Muscle of leg (tissue), 3 donors: ENCODE measurements at regions not wholly inside any gene's neighbourhood (a gene's known extent, or its start where the extent isn't known, plus 50 kb on each side); places are given as distances from the start of the nearest gene placed in this dataset.

ENCODE experiments used
- DNase-seq: peaks from one replicate; pipeline ENCODE4 v3.0.0; 2013
- H3K27ac ChIP-seq: one replicate; pipeline ENCODE4 v1.5.1; 2013; ENCODE audit warnings: mild to moderate bottlenecking, low read length, control low read depth
- H3K27me3 ChIP-seq: one replicate; pipeline ENCODE4 v1.6.1; 2013; ENCODE audit warnings: low read length; ENCODE audit not compliant: control insufficient read depth, insufficient read depth
- H3K36me3 ChIP-seq: one replicate; pipeline ENCODE4 v1.6.1; 2013; ENCODE audit warnings: low read length; ENCODE audit not compliant: control insufficient read depth, insufficient read depth
- H3K4me1 ChIP-seq: one replicate; pipeline ENCODE4 v1.6.1; 2013; ENCODE audit warnings: low read length; ENCODE audit not compliant: control insufficient read depth, insufficient read depth
- H3K4me3 ChIP-seq: one replicate; pipeline ENCODE4 v1.5.1; 2013; ENCODE audit warnings: low read length, control low read depth
- H3K9me3 ChIP-seq: replicated peaks from 2 replicates; pipeline ENCODE4 v1.6.1; 2013; ENCODE audit warnings: low read depth, low read length; ENCODE audit not compliant: control insufficient read depth
- WGBS: methylation state at CpG from one replicate; pipeline ENCODE4 v1.1.5; 2013; ENCODE audit warnings: missing lambda C conversion rate; ENCODE audit not compliant: insufficient coverage; 5-methylcytosine and 5-hydroxymethylcytosine counted together

GRCh38 chr15:79601405-79602086 is 169.4 kb downstream of the MINAR1 start:
- WGBS: 61% methylated on average over 4 of the region's 7 CpGs
- Histone ChIP-seq H3K4me3 (no peak overlapping the region), H3K27ac (no peak overlapping the region), H3K9me3 (no peaks in the 10 kb centered on the region), H3K36me3 (no peaks in the 10 kb centered on the region), H3K4me1 (peaks cover 2% of the 10 kb centered on the region), H3K27me3 (peaks cover 6% of the 10 kb centered on the region)
- no peak for DNase-seq

GRCh38 chr15:79602180-79602579 is 170.0 kb downstream of the MINAR1 start:
- WGBS: no CpG with 5 or more reads among the region's 4 CpGs
- no peaks in the 10 kb centered on the region for H3K36me3 ChIP-seq
- DNase-seq: no peak
- H3K27ac ChIP-seq: no peak overlapping the region
- no peak overlapping the region for H3K4me3 ChIP-seq
- H3K27me3 ChIP-seq: peaks cover 2% of the 10 kb centered on the region
- no peaks in the 10 kb centered on the region for H3K9me3 ChIP-seq
- H3K4me1 ChIP-seq: peaks cover 2% of the 10 kb centered on the region

GRCh38 chr15:79602731-79603130 is 170.6 kb downstream of the MINAR1 start:
- H3K27me3 ChIP-seq: peaks cover 2% of the 10 kb centered on the region
- DNase-seq: peak; percentile 42

GRCh38 chr15:79606831-79607355 is 174.8 kb downstream of the MINAR1 start:
- Histone ChIP-seq H3K4me1 (peaks cover 2% of the 10 kb centered on the region), H3K27ac (no peak overlapping the region), H3K4me3 (no peak overlapping the region), H3K27me3 (peaks cover 2% of the 10 kb centered on the region), H3K36me3 (no peaks in the 10 kb centered on the region), H3K9me3 (no peaks in the 10 kb centered on the region)
- WGBS: 91% methylated on average over 5 of the region's 5 CpGs
- no peak for DNase-seq

More at GRCh38 chr15:79602731-79603130, 170.6 kb downstream of the MINAR1 start:
- no peaks in the 10 kb centered on the region for H3K9me3 ChIP-seq
- no peak overlapping the region for H3K4me3 ChIP-seq
- H3K36me3 ChIP-seq: no peaks in the 10 kb centered on the region
- no peak overlapping the region for H3K27ac ChIP-seq
- H3K4me1 ChIP-seq: peaks cover 2% of the 10 kb centered on the region

- Histone ChIP-seq H3K9me3 (no peaks in the 10 kb centered on the region), H3K36me3 (no peaks in the 10 kb centered on the region), H3K4me3 (no peak overlapping the region), H3K27me3 (peaks cover 3% of the 10 kb centered on the region), H3K4me1 (peaks cover 2% of the 10 kb centered on the region), H3K27ac (no peak overlapping the region)
- 18% methylated on average over 2 of the region's 3 CpGs for WGBS
- DNase-seq: peak; percentile 89
These were observed 176.1 kb downstream of the MINAR1 start for GRCh38 chr15:79608066-79608864.

- no peak overlapping the region for H3K4me3 ChIP-seq
- no peak for DNase-seq
- no peaks in the 10 kb centered on the region for H3K36me3 ChIP-seq
- H3K27ac ChIP-seq: no peak overlapping the region
- H3K4me1 ChIP-seq: no peaks in the 10 kb centered on the region
- H3K27me3 ChIP-seq: peaks cover 4% of the 10 kb centered on the region
- 81% methylated on average over 3 of the region's 4 CpGs for WGBS
- no peaks in the 10 kb centered on the region for H3K9me3 ChIP-seq
These were observed 177.4 kb downstream of the MINAR1 start for GRCh38 chr15:79609506-79609905.

- no peaks in the 10 kb centered on the region for H3K4me1 ChIP-seq
- H3K4me3 ChIP-seq: no peak overlapping the region
- no peaks in the 10 kb centered on the region for H3K36me3 ChIP-seq
- H3K27ac ChIP-seq: no peak overlapping the region
- DNase-seq: no peak
- H3K9me3 ChIP-seq: no peaks in the 10 kb centered on the region
- peaks cover 4% of the 10 kb centered on the region for H3K27me3 ChIP-seq
- WGBS: 100% methylated on average over 1 of the region's 3 CpGs
These were observed 177.9 kb downstream of the MINAR1 start for GRCh38 chr15:79610021-79610420.

GRCh38 chr15:79615754-79616153 is 183.6 kb downstream of the MINAR1 start:
- no peak overlapping the region for H3K27ac ChIP-seq
- 83% methylated on average over 2 of the region's 4 CpGs for WGBS

GRCh38 chr15:79617071-79617470 is 184.9 kb downstream of the MINAR1 start:
- Histone ChIP-seq H3K27me3 (peaks cover 2% of the 10 kb centered on the region), H3K4me3 (no peak overlapping the region), H3K4me1 (no peaks in the 10 kb centered on the region), H3K36me3 (no peaks in the 10 kb centered on the region), H3K27ac (no peak overlapping the region), H3K9me3 (no peaks in the 10 kb centered on the region)
- no peak for DNase-seq

More at GRCh38 chr15:79615754-79616153, 183.6 kb downstream of the MINAR1 start:
- DNase-seq: no peak
- Histone ChIP-seq H3K36me3 (no peaks in the 10 kb centered on the region), H3K4me1 (no peaks in the 10 kb centered on the region), H3K27me3 (peaks cover 2% of the 10 kb centered on the region), H3K9me3 (no peaks in the 10 kb centered on the region), H3K4me3 (no peak overlapping the region)

- 100% methylated on average over 1 of the region's 4 CpGs for WGBS
- no peak for DNase-seq
- no peak overlapping the region for H3K27ac ChIP-seq
- H3K4me3 ChIP-seq: no peak overlapping the region
- H3K27me3 ChIP-seq: no peaks in the 10 kb centered on the region
- H3K36me3 ChIP-seq: no peaks in the 10 kb centered on the region
- no peaks in the 10 kb centered on the region for H3K4me1 ChIP-seq
- no peaks in the 10 kb centered on the region for H3K9me3 ChIP-seq
These were observed 188.1 kb downstream of the MINAR1 start for GRCh38 chr15:79620112-79620857.
